ENCODE measurements at regions not wholly inside any gene's neighbourhood (a gene's known extent, or its start where the extent isn't known, plus 50 kb on each side); places are given as distances from the start of the nearest gene placed in this dataset.

GRCh38 chr2:102943251-102943650, 181.4 kb downstream of the TMEM182 start:
- in situ Hi-C loops (cut with HindIII; ENCODE audit: low sequenced_read_pairs): no loop called here
- DNase-seq (ENCODE audit: low spot score): no peak

- no peak for DNase-seq (ENCODE audit: low spot score)
- in situ Hi-C loops (cut with HindIII; ENCODE audit: low sequenced_read_pairs): no loop called here
Measured at GRCh38 chr2:102950371-102950946, 188.6 kb downstream of the TMEM182 start.

GRCh38 chr2:102951249-102951648, 189.4 kb downstream of the TMEM182 start:
- in situ Hi-C loops (cut with HindIII; ENCODE audit: low sequenced_read_pairs): no loop called here
- no peak for DNase-seq (ENCODE audit: low spot score)

GRCh38 chr2:102967451-102967850, 205.6 kb downstream of the TMEM182 start:
- no peak for DNase-seq (ENCODE audit: low spot score)
- in situ Hi-C loops (cut with HindIII; ENCODE audit: low sequenced_read_pairs): no loop called here

GRCh38 chr2:102968375-102968774, 206.5 kb downstream of the TMEM182 start:
- DNase-seq (ENCODE audit: low spot score): no peak
- in situ Hi-C loops (cut with HindIII; ENCODE audit: low sequenced_read_pairs): no loop called here

- DNase-seq (ENCODE audit: low spot score): no peak
- in situ Hi-C loops (cut with HindIII; ENCODE audit: low sequenced_read_pairs): no loop called here
Measured at GRCh38 chr2:102971701-102972100, 209.9 kb downstream of the TMEM182 start.

GRCh38 chr2:102975996-102976975, 214.5 kb downstream of the TMEM182 start:
- in situ Hi-C loops (cut with HindIII; ENCODE audit: low sequenced_read_pairs): no loop called here
- DNase-seq (ENCODE audit: low spot score): peak; percentile 34

- no peak for DNase-seq (ENCODE audit: low spot score)
- in situ Hi-C loops (cut with HindIII; ENCODE audit: low sequenced_read_pairs): no loop called here
Measured at GRCh38 chr2:102977426-102978090, 215.7 kb downstream of the TMEM182 start.

GRCh38 chr2:102978091-102978490, 216.3 kb downstream of the TMEM182 start:
- in situ Hi-C loops (cut with HindIII; ENCODE audit: low sequenced_read_pairs): no loop called here
- DNase-seq (ENCODE audit: low spot score): no peak

- DNase-seq (ENCODE audit: low spot score): no peak
Measured at GRCh38 chr2:102979429-102979828, 217.6 kb downstream of the TMEM182 start.

GRCh38 chr2:102983786-102984185, 222.0 kb downstream of the TMEM182 start:
- no peak for DNase-seq (ENCODE audit: low spot score)
- in situ Hi-C loops (cut with HindIII; ENCODE audit: low sequenced_read_pairs): no loop called here

More at GRCh38 chr2:102979429-102979828, 217.6 kb downstream of the TMEM182 start:
- in situ Hi-C loops (cut with HindIII; ENCODE audit: low sequenced_read_pairs): no loop called here

GRCh38 chr2:102986826-102987490, 225.1 kb downstream of the TMEM182 start:
- in situ Hi-C loops (cut with HindIII; ENCODE audit: low sequenced_read_pairs): no loop called here
- DNase-seq (ENCODE audit: low spot score): no peak

- in situ Hi-C loops (cut with HindIII; ENCODE audit: low sequenced_read_pairs): no loop called here
Measured at GRCh38 chr2:102992607-102993006, 230.8 kb downstream of the TMEM182 start.

GRCh38 chr2:102999958-103000357, 238.1 kb downstream of the TMEM182 start:
- in situ Hi-C loops (cut with HindIII; ENCODE audit: low sequenced_read_pairs): no loop called here
- DNase-seq (ENCODE audit: low spot score): no peak

More at GRCh38 chr2:102992607-102993006, 230.8 kb downstream of the TMEM182 start:
- no peak for DNase-seq (ENCODE audit: low spot score)

- in situ Hi-C loops (cut with HindIII; ENCODE audit: low sequenced_read_pairs): no loop called here
- no peak for DNase-seq (ENCODE audit: low spot score)
Measured at GRCh38 chr2:103002954-103003353, 241.1 kb downstream of the TMEM182 start.

- in situ Hi-C loops (cut with HindIII; ENCODE audit: low sequenced_read_pairs): no loop called here
- DNase-seq (ENCODE audit: low spot score): no peak
Measured at GRCh38 chr2:103003750-103004260, 242.0 kb downstream of the TMEM182 start.

- DNase-seq (ENCODE audit: low spot score): no peak
- in situ Hi-C loops (cut with HindIII; ENCODE audit: low sequenced_read_pairs): no loop called here
Measured at GRCh38 chr2:103004426-103004942, 242.7 kb downstream of the TMEM182 start.

- DNase-seq (ENCODE audit: low spot score): no peak
Measured at GRCh38 chr2:103005393-103005792, 243.6 kb downstream of the TMEM182 start.

GRCh38 chr2:103007086-103007485, 245.3 kb downstream of the TMEM182 start:
- in situ Hi-C loops (cut with HindIII; ENCODE audit: low sequenced_read_pairs): no loop called here
- DNase-seq (ENCODE audit: low spot score): no peak

More at GRCh38 chr2:103005393-103005792, 243.6 kb downstream of the TMEM182 start:
- in situ Hi-C loops (cut with HindIII; ENCODE audit: low sequenced_read_pairs): no loop called here
